ENCODE measurements at regions not wholly inside any gene's neighbourhood (a gene's known extent, or its start where the extent isn't known, plus 50 kb on each side); places are given as distances from the start of the nearest gene placed in this dataset.

DNA sequence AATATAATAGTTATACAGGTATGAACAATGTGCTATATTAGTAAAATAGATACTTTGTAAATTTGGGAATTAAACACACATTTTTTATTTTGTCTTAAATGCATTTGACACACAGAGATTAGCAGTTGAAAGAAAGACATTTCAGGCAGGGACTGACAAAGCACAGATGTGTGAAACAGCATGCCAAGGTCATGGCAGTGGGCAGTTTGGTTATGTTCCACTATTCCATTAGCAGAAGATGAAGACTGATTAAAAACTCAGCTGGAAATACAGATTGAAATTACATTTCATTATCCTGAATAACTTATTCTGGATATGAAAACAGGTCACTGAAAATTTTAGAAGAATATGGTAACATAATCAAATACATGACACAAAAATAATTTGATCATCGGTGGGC lies 669.8 kb upstream of the LRFN5 start:
- ChIA-PET POLR2A (ENCODE audit: unreplicated experiment) (no interaction called here), CTCF (no interaction called here)
- Histone ChIP-seq H3K4me1 (ENCODE audit: insufficient read depth, low read length) (no peaks in the 10 kb centered on the region), H3K9me2 (replicated peaks; ENCODE audit: low read length) (no peaks in the 10 kb centered on the region), H3K4me3 (ENCODE audit: low read length) (no peak overlapping the region), H3K27me3 (ENCODE audit: low read length) (no peaks in the 10 kb centered on the region), H3K79me2 (ENCODE audit: low read length) (no peaks in the 10 kb centered on the region), H3K4me2 (ENCODE audit: low read length) (no peak overlapping the region), H4K20me1 (ENCODE audit: low read length) (no peaks in the 10 kb centered on the region), H3K36me3 (ENCODE audit: low read depth, low read length) (no peaks in the 10 kb centered on the region), H3K9me3 (ENCODE audit: low read length) (no peaks in the 10 kb centered on the region), H3F3A (ENCODE audit: low read length, unreplicated experiment) (no peaks in the 10 kb centered on the region), H3K27ac (ENCODE audit: low read length) (no peak overlapping the region), H2AFZ (ENCODE audit: low read length) (no peak overlapping the region), H3K9ac (ENCODE audit: low read length) (no peak overlapping the region)
- ATAC-seq, result no peak
- intact Hi-C loops (cut with micrococcal nuclease), result no loop called here
- BruUV-seq (replicated peaks), result no TSS peak
- no peak for DNase-seq
- TF ChIP-seq EZH2phosphoT487 (IDR thresholded peaks at IDR 0.05; ENCODE audit: borderline replicate concordance, low read length) (no peak), EZH2 (IDR thresholded peaks at IDR 0.05; ENCODE audit: low read length, unreplicated experiment) (no peak)
- TF ChIP-seq, protein P1, sequence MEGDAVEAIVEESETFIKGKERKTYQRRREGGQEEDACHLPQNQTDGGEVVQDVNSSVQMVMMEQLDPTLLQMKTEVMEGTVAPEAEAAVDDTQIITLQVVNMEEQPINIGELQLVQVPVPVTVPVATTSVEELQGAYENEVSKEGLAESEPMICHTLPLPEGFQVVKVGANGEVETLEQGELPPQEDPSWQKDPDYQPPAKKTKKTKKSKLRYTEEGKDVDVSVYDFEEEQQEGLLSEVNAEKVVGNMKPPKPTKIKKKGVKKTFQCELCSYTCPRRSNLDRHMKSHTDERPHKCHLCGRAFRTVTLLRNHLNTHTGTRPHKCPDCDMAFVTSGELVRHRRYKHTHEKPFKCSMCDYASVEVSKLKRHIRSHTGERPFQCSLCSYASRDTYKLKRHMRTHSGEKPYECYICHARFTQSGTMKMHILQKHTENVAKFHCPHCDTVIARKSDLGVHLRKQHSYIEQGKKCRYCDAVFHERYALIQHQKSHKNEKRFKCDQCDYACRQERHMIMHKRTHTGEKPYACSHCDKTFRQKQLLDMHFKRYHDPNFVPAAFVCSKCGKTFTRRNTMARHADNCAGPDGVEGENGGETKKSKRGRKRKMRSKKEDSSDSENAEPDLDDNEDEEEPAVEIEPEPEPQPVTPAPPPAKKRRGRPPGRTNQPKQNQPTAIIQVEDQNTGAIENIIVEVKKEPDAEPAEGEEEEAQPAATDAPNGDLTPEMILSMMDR (conservative IDR thresholded peaks at IDR 0.05; ENCODE audit: low read depth, low read length), result no peak

DNA sequence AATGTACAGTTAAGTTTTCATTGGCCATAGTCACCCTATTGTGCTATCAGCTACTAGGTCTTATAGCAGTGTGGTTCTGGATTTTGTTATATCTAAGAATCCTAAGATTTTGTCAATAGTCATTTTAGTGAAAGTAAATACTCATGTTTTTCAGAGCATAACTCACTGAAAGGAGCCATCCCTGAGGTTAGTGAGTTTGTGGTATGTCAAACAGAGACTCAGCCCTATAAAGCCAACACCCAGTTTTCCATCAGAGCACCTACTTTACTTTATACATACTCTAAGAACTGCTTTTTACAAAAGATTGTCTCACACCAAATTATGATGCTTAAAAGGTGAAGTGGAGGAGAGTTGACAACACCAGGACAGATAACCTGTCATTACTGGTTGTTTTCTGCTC lies 686.3 kb upstream of the LRFN5 start:
- H3K4me3 ChIP-seq (ENCODE audit: low read length), result no peak overlapping the region
- DNase-seq (no peak), ATAC-seq (peak; percentile 93)
- no peaks in the 10 kb centered on the region for H3F3A ChIP-seq (ENCODE audit: low read length, unreplicated experiment)
- POLR2A ChIA-PET (ENCODE audit: unreplicated experiment), result no interaction called here
- no peaks in the 10 kb centered on the region for H3K79me2 ChIP-seq (ENCODE audit: low read length)
- H3K9ac ChIP-seq (ENCODE audit: low read length), result no peak overlapping the region
- no peaks in the 10 kb centered on the region for H3K9me3 ChIP-seq (ENCODE audit: low read length)
- intact Hi-C loops (cut with micrococcal nuclease), result no loop called here
- no peaks in the 10 kb centered on the region for H3K4me1 ChIP-seq (ENCODE audit: insufficient read depth, low read length)
- TF ChIP-seq EZH2phosphoT487 (IDR thresholded peaks at IDR 0.05; ENCODE audit: borderline replicate concordance, low read length) (no peak), EZH2 (IDR thresholded peaks at IDR 0.05; ENCODE audit: low read length, unreplicated experiment) (no peak)
- TF ChIP-seq, protein P1 (conservative IDR thresholded peaks at IDR 0.05; ENCODE audit: low read depth, low read length), result no peak
- no peak overlapping the region for H3K4me2 ChIP-seq (ENCODE audit: low read length)
- H2AFZ ChIP-seq (ENCODE audit: low read length), result no peak overlapping the region
- no peaks in the 10 kb centered on the region for H3K9me2 ChIP-seq (replicated peaks; ENCODE audit: low read length)
- CTCF ChIA-PET, result no interaction called here
- H3K36me3 ChIP-seq (ENCODE audit: low read depth, low read length), result no peaks in the 10 kb centered on the region
- no peak overlapping the region for H3K27ac ChIP-seq (ENCODE audit: low read length)
- H3K27me3 ChIP-seq (ENCODE audit: low read length), result no peaks in the 10 kb centered on the region
- no TSS peak for BruUV-seq (replicated peaks)
- no peaks in the 10 kb centered on the region for H4K20me1 ChIP-seq (ENCODE audit: low read length)

DNA sequence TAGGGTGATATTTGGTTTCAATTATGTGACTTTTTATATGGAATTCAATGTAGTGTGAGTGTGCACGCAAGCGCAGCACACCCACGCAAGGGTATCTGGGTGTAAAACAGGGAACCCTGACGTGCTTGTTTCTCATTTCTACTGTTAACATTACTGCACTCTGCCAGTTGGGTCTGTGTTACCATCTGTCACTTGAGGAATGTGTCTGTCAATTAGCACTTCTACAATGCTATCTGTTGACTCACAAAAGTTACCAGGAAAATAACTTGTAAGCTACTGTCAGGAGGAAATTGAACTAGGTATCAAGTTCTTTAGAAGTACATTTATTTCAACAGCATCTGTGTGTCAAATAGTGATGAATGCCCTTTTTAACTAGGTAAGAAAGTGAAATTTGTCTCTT lies 695.5 kb upstream of the LRFN5 start:
- Histone ChIP-seq H3K27me3 (ENCODE audit: low read length) (peaks cover 4% of the 10 kb centered on the region; the same call in 1 of the 2 replicates), H3K36me3 (ENCODE audit: low read depth, low read length) (no peaks in the 10 kb centered on the region), H3K9me2 (replicated peaks; ENCODE audit: low read length) (no peaks in the 10 kb centered on the region), H3K4me2 (ENCODE audit: low read length) (no peak overlapping the region), H2AFZ (ENCODE audit: low read length) (no peak overlapping the region), H3K4me1 (ENCODE audit: insufficient read depth, low read length) (no peaks in the 10 kb centered on the region), H3K79me2 (ENCODE audit: low read length) (no peaks in the 10 kb centered on the region), H3K9ac (ENCODE audit: low read length) (no peak overlapping the region), H3F3A (ENCODE audit: low read length, unreplicated experiment) (no peaks in the 10 kb centered on the region), H3K9me3 (ENCODE audit: low read length) (no peaks in the 10 kb centered on the region), H3K4me3 (ENCODE audit: low read length) (no peak overlapping the region), H4K20me1 (ENCODE audit: low read length) (no peaks in the 10 kb centered on the region), H3K27ac (ENCODE audit: low read length) (no peak overlapping the region)
- BruUV-seq (replicated peaks), result no TSS peak
- ATAC-seq (no peak), DNase-seq (no peak)
- TF ChIP-seq EZH2 (IDR thresholded peaks at IDR 0.05; ENCODE audit: low read length, unreplicated experiment), result no peak
- TF ChIP-seq, protein P1 (conservative IDR thresholded peaks at IDR 0.05; ENCODE audit: low read depth, low read length), result no peak
- no peak for TF ChIP-seq EZH2phosphoT487 (IDR thresholded peaks at IDR 0.05; ENCODE audit: borderline replicate concordance, low read length)
- intact Hi-C loops (cut with micrococcal nuclease), result no loop called here
- CTCF ChIA-PET, result no interaction called here
- POLR2A ChIA-PET (ENCODE audit: unreplicated experiment), result no interaction called here
